GM21786 (cell line): ENCODE measurements at regions not wholly inside any gene's neighbourhood (a gene's known extent, or its start where the extent isn't known, plus 50 kb on each side); places are given as distances from the start of the nearest gene placed in this dataset.
"Not testable (repeated sequence)": the region's sequence is repeated elsewhere in the genome, so short reads cannot be mapped to it uniquely, and the experiment has no call there.

ENCODE experiments used
- ATAC-seq: cut with Tn5 transposase; IDR thresholded peaks from one replicate; pipeline ENCODE4 v1.9.1; 2021; ENCODE audit not compliant: unreplicated experiment

DNA sequence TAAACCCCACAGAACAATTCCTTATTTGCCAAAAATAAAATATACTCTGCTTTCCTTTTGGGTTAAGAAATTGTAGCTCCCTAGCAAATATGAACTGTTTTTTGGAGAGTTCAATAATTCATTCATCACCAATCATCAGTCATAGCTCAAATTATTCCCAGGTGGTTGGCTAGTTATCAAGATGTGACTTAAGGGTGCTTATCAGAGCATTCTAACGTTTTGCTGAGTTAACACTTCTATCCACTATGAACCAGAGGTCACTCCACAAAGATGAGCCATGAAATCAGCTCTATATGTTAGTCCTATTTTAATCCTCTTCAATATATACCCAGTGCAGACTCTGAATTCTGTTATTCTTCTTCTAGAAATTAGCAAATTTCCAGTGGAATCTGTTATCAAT, 379.1 kb downstream of the TENT5A start:
- no peak for ATAC-seq

DNA sequence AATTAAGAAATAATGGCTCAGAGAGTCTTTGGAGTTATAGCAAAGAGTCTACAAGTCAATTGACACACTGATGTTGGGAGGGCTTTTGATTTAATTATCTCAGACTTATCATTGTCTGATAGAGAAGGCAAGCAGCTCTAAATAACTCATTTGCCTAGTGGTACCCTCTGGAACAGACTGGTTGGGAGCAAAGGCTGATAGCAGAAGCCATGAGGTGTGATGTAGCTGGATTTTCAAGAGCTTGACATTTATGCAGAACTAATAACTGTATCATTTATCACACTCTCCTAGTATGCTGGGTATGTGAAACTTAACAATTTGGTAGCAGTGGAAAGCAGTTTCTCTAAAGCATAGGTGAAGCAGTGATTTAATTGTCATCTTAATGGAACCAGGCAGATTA, 380.6 kb downstream of the TENT5A start:
- no peak for ATAC-seq

- no peak for ATAC-seq
Observed at GRCh38 chr6:81366972-81367371, 385.5 kb downstream of the TENT5A start.

- no peak for ATAC-seq
Observed at GRCh38 chr6:81362246-81362645, 390.2 kb downstream of the TENT5A start.

- ATAC-seq: no peak
Observed at GRCh38 chr6:81353262-81353661, 399.2 kb downstream of the TENT5A start.

DNA sequence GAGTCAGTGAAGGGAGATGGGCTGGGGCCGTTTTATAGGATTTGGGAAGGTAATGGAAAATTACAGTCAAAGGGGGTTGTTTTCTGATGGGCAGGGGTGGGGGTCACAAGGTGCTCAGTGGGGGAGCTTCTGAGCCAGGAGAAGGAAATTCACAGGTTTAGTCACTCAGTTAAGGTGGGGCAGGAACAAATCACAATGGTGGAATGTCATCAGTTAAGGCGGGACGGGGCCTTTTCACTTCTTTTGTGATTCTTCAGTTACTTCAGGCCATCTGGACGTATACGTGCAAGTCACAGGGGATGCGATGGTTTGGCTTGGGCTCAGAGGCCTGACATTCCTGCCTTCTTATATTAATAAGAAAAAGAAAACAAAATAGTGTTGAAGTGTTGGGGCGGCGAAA, 408.5 kb downstream of the TENT5A start:
- ATAC-seq: not testable (repeated sequence)

DNA sequence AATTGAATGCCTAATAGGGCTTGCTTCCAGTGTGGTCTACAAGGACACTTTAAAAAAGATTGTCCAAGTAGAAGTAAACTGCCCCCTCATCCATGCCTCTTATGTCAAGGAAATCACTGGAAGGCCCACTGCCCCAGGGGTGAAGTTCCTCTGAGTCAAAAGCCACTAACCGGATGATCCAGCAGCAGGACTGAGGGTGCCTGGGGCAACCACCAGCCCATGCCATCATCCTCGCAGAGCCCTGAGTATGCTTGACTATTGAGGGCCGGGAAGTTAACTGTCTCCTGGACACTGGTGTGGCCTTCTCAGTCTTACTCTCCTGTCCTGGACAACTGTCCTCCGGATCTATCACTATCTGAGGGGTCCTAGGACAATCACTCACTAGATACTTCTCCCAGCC, 411.5 kb downstream of the TENT5A start:
- ATAC-seq: no peak

GRCh38 chr6:81331526-81331925, 421.0 kb downstream of the TENT5A start:
- no peak for ATAC-seq

GRCh38 chr6:81328700-81329099, 423.8 kb downstream of the TENT5A start:
- ATAC-seq: no peak

DNA sequence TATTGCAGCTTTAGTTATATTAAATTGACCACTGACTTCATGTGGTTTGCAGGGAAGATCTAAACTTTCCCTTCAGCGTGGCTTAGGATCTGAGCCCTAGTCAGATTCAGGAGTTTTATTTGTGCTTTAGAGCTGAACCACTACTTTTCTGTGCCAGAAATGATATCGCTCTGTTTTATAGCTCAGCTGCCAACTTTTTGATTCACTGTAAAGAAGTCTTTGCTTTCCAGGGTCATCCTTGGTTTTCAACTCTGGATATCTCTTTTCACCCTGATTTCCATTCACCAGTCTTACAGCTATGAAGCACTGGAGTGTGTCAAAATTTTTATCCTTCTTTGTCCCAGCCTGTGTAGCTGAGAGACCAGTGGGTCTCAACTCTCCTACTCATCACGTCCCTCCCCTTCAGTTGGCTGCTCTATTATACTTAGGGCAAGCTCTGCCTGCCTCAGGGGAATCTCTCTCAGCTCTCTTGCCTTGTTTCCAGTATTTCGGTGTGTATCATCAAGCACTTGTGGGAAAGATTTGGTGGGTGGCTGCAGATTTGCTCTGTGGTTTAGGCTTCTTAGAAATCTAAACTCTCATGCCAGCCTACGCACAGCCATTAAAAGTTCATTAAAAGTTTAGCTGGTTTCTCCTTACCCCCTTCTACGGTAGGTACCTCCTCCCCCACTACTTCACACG, 425.5 kb downstream of the TENT5A start:
- no peak for ATAC-seq

DNA sequence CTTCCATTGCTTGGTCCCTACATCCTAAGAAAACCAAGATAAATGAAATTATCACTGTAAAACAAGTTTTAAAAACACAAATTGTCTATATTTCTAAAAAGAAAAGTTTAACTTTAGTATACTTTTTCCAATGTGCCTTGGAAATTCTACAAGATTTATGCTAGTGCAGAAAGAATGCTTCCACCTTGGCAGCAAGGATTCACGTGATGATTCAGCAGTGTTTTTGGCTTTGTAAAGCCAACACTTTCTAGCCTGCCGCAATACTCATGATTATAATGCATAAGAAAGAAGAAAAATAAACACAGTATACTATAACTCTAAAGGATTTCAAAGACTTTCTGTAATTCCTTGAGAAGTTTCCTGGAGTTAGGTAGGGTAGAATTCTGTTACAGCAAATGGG, 442.7 kb downstream of the TENT5A start:
- no peak for ATAC-seq

DNA sequence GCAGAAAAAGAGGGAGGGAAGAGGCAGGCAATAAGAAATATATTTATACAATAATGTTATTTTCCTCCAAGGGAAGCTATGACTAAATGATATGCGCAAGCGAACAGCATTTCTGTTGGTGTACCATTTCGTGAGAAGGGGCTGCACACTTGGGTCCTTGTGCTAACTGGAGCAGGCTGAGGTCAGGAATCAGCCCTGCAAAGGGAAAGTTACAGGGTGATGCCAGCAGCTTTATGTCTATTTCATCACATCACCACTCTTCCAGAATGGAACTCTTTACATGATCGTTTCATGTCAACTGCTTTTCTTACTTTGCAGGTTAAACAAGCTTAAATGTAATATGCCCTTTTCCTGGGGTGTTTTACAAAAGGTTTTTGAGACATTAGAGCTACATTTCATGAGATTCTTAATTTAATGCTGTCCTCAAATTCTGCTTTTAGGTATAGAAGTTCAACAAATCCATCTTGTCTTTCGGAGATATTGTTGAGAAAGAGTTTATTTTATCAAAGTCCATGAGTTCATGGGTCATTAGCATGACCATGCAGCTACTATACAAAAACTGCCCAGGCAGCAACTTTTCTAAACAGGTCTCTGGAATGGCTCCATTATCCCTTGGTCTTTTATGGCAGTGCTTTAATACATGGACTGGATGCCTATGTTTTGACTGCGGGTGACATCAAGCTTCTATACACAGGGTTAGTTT, 443.8 kb downstream of the TENT5A start:
- no peak for ATAC-seq

DNA sequence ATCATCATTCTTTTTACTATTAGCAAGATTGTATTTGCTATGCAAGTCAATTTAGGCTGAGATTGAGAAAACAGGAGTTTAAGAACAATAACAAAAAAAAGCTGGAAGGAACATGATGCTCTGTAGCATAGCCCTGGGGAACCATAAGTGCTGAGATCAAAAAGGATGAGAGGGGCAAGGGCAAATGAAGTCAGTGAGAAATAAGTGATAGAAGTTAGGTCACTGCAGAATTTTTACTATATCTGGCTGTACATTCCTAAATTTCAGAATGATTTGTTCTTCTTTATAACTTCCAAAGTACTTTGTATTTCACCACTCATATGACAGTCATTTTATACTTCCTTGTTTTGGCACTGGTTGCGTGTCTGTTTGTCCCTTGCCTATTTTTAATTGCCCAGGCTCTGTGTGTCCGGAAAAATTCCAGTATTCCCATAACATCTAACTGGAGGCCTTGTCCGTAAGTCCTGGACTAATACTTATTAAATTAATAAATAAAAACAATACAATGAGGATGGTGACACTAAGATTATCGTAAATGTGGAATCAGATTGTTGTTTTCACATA, 444.7 kb downstream of the TENT5A start:
- ATAC-seq: no peak

GRCh38 chr6:81304466-81304865, 448.0 kb downstream of the TENT5A start:
- ATAC-seq: no peak

GRCh38 chr6:81300961-81301360, 451.5 kb downstream of the TENT5A start:
- ATAC-seq: no peak

DNA sequence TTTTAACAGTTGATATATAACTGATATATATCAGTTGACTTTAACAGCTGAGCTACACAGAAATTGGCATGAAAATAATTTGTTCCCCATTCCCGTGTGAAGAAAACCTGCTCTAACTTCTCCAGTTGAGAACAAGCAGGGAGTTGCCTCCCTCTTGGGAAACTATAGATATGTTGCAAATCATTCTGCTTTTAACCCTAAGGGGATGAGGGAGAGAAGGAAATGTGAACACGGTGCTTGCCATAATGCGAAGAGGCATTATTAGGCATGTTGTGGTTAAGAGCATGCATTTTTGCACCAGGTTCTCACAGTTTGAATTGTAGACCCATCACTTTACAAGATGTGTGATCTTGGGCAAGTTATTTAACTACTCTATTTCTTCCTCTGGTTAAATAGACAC, 453.7 kb downstream of the TENT5A start:
- no peak for ATAC-seq

DNA sequence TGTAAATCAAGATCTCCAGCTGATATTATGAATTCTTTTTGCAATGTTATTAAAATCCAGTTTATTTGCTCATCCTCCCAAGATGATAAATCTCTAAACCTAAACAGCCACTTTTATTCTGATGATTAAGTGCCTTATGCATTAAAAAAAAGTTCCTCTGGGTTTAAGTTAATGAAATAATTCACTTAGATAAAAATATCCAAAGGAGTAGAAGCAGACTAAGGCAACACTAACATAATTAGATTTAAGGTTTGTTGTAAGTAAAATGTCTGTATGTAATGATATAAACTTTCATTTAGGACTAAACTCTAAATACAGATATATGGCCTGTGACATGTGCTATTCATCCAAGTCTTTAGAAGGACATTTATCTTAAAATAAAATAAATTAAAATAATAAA, 457.2 kb downstream of the TENT5A start:
- ATAC-seq: no peak

DNA sequence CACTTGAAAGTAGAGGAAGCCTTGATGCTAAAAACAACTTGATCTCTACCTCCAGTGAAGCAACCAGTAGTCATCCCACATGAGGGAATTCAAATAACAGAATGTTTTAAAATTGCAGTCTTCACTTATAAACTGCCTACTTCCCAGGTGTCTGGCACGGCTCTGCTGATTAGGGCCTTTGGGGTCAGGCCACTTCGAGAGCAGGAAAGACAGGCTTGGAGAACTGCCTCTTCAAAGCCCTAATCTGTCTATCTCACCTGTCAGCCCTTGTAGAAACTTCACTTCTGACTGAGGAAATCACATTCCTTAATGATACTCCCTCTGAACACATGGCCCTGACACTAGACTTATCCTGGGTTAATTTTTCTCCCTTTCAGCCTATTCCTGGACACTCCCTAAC, 458.6 kb downstream of the TENT5A start:
- ATAC-seq: no peak

GRCh38 chr6:81289229-81289628, 463.3 kb downstream of the TENT5A start:
- no peak for ATAC-seq

GRCh38 chr6:81265106-81265505, 487.4 kb downstream of the TENT5A start:
- ATAC-seq: no peak

DNA sequence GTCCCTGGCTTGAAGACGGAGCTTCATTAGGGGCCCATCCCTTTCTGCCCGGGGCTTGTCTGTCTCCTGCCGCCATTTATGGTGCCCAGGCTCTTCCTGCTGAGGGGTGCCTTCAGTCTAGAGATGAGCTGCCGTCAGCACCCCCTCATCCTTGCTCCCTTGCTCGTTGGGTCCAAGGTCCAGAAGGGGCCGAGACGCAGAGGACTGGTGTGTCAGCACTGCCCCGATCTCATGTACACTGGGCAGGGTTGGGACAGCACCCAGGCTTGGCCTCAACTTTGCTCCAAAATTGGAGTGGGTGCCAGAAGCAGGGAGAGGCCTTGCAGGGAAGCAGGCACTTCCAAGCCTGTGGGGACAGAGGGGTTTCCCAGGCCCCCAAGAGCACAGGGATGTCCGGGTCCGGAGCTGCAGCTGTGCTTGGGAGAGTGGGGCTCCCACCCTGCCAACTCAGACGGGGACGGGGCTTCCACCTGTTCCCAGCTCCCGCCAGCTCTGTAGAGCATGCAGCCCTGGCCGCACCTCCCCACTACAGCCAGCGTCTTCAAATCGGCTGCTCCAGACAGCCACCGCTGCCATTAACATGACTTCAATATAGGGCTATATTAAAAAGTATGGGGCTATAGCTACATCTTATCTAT, 488.8 kb downstream of the TENT5A start:
- ATAC-seq: no peak

DNA sequence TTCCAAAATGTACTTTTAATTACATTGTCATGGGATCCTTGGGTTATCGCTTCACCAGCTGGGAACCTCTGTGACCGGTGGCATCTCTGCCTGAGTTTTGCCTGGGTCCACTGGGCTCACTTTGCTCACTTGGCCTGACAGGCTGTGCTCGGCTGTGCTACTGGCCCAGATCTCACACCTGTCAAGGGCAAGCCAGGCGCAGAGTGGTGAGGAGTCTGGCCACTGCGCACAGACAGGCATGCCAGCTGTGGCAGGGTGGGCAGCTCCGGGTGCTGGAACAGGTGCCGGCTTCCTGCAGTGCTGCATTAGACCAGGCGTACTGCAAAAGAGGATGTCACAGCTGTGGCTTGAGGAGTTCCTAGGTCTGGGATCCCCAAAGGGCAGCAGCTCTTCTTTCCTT, 489.8 kb downstream of the TENT5A start:
- ATAC-seq: no peak
